GM06990 (cell line): ENCODE measurements at regions not wholly inside any gene's neighbourhood (a gene's known extent, or its start where the extent isn't known, plus 50 kb on each side); places are given as distances from the start of the nearest gene placed in this dataset.

ENCODE experiments used
- DNase-seq: peaks from one replicate; pipeline ENCODE4 v3.0.0-alpha.2; 2011; ENCODE audit not compliant: insufficient read length; ENCODE audit errors: extremely low read depth
- H3K27me3 ChIP-seq: replicated peaks from 2 replicates; pipeline ENCODE4 v1.6.0; 2011; ENCODE audit warnings: low read length; ENCODE audit not compliant: control insufficient read depth, insufficient read depth
- H3K36me3 ChIP-seq: 2 replicates; pipeline ENCODE4 v1.5.1; 2011; ENCODE audit warnings: low read length; ENCODE audit not compliant: control insufficient read depth, insufficient read depth
- H3K4me3 ChIP-seq: replicated peaks from 2 replicates; pipeline ENCODE4 v1.5.1; 2011; ENCODE audit warnings: low read depth, mild to moderate bottlenecking, control low read depth, low read length
- TF ChIP-seq, protein P1 (sequence below): IDR thresholded peaks from 2 replicates; pipeline ENCODE4 v1.5.1; 2011; ENCODE audit warnings: low read length, control low read depth, mild to moderate bottlenecking, inconsistent platforms; ENCODE audit not compliant: insufficient read depth, poor library complexity, severe bottlenecking

GRCh38 chr12:94710933-94711332, 60.6 kb upstream of the TMCC3 start:
- no peaks in the 10 kb centered on the region for H3K36me3 ChIP-seq
- DNase-seq, result no peak
- TF ChIP-seq, protein P1, sequence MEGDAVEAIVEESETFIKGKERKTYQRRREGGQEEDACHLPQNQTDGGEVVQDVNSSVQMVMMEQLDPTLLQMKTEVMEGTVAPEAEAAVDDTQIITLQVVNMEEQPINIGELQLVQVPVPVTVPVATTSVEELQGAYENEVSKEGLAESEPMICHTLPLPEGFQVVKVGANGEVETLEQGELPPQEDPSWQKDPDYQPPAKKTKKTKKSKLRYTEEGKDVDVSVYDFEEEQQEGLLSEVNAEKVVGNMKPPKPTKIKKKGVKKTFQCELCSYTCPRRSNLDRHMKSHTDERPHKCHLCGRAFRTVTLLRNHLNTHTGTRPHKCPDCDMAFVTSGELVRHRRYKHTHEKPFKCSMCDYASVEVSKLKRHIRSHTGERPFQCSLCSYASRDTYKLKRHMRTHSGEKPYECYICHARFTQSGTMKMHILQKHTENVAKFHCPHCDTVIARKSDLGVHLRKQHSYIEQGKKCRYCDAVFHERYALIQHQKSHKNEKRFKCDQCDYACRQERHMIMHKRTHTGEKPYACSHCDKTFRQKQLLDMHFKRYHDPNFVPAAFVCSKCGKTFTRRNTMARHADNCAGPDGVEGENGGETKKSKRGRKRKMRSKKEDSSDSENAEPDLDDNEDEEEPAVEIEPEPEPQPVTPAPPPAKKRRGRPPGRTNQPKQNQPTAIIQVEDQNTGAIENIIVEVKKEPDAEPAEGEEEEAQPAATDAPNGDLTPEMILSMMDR, result peak; percentile 62

DNA sequence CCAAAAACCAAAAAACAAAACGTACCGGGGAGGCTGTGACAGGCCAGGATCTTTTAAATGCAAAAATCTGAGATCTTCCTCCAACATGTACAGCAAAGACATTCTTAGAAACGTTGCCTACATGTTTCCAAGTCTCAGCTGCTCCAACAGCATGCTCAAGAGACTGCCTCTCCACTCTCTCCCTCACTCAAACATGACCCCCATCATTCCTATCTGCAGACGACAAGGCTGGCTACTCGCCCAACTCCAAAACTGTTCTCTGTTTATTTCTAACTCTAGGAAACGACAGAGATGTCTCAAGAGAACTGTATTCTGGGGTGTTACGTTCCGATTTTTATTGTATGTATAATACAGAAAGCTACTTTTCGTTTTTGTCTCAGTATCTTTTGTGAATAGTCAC, 57.5 kb upstream of the TMCC3 start:
- TF ChIP-seq, protein P1, result no peak
- no peaks in the 10 kb centered on the region for H3K36me3 ChIP-seq
- DNase-seq, result no peak
- H3K27me3 ChIP-seq, result no peaks in the 10 kb centered on the region
- H3K4me3 ChIP-seq, result no peak overlapping the region

More at GRCh38 chr12:94710933-94711332, 60.6 kb upstream of the TMCC3 start:
- H3K27me3 ChIP-seq, result no peaks in the 10 kb centered on the region
- H3K4me3 ChIP-seq, result no peak overlapping the region

GRCh38 chr12:94707036-94707435, 56.7 kb upstream of the TMCC3 start:
- DNase-seq, result no peak
- H3K36me3 ChIP-seq, result no peaks in the 10 kb centered on the region
- TF ChIP-seq, protein P1, result no peak
- no peaks in the 10 kb centered on the region for H3K27me3 ChIP-seq
- no peak overlapping the region for H3K4me3 ChIP-seq

- TF ChIP-seq, protein P1, result no peak
- DNase-seq, result no peak
Measured at GRCh38 chr12:94706250-94706661, 55.9 kb upstream of the TMCC3 start.

DNA sequence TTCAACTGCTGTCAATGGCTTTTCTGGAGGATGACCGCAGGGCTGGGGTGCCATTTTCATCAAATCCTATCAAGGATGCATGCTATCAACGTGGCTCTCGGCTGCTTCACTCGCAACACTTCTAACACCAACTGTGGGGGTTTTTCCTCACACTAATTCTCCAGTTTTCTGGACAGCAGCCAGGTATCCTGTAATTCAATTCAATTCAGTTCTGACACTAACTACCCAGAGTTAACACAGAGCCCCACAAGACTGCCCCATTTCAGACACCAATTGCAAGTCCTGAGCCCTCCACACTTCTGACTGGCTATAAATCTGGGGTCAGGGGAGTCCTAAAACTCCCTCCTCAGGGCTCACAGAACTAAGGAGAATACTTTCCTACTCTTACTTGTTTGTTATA, 55.3 kb upstream of the TMCC3 start:
- no peak for DNase-seq
- no peak overlapping the region for H3K4me3 ChIP-seq

More at GRCh38 chr12:94706250-94706661, 55.9 kb upstream of the TMCC3 start:
- Histone ChIP-seq H3K27me3 (no peaks in the 10 kb centered on the region), H3K4me3 (no peak overlapping the region), H3K36me3 (no peaks in the 10 kb centered on the region; the same call in 1 of the 2 replicates)

More for the DNA sequence above, 55.3 kb upstream of the TMCC3 start:
- TF ChIP-seq, protein P1, result no peak
- Histone ChIP-seq H3K27me3 (no peaks in the 10 kb centered on the region), H3K36me3 (no peaks in the 10 kb centered on the region; the same call in none of the 2 replicates)
